ENCODE measurements at regions not wholly inside any gene's neighbourhood (a gene's known extent, or its start where the extent isn't known, plus 50 kb on each side); places are given as distances from the start of the nearest gene placed in this dataset.
"Not testable (repeated sequence)": the region's sequence is repeated elsewhere in the genome, so short reads cannot be mapped to it uniquely, and the experiment has no call there.

DNA sequence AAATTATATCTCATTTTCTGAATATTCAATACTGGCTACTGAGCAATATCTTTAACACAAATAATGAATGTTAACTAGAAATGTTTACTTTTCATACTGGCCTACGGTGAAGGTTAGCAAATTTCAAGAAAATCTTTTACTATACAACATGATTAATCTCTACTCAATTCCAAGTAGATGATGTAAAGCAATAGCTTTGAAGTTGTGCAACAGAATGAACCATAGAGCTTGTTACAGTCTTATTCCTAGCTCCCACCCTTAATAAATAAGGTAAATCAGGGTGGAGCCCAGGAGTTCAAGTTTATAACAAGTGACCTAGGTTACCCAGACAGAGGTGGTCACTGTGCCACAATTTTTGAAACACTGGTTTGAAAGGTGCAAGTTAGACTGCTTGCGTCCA is 1678.1 kb downstream of the KCNT2 start:
- no peak for DNase-seq (ENCODE audit: low spot score)

GRCh38 chr1:194929357-194929756 is 1678.9 kb downstream of the KCNT2 start:
- peak; percentile 51 for DNase-seq (ENCODE audit: low spot score)

DNA sequence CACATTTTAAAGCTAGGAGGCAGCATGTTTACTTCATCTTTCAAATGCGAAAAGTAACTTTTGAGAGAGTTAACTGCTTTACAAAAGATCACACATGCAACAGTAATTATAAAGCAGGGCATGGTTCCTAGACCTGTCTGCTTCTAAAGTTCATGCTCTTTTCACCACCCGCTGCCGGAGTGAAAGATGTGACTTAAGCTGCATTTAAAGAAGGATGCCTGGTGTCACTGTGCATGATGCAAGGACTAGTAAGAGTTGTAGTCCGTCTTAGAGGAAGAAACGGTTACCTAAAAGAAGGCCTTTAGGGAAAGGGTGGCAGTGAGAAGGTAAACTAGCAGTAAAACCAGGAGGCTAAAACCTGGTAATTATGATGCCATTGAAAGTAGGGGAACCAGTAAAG is 1689.1 kb downstream of the KCNT2 start:
- no peak for DNase-seq (ENCODE audit: low spot score)

- no peak for DNase-seq (ENCODE audit: low spot score)
Measured at GRCh38 chr1:194917769-194918168, 1690.5 kb downstream of the KCNT2 start.

GRCh38 chr1:194908643-194909042 is 1699.6 kb downstream of the KCNT2 start:
- DNase-seq (ENCODE audit: low spot score), result no peak

GRCh38 chr1:194903524-194903923 is 1704.7 kb downstream of the KCNT2 start:
- DNase-seq (ENCODE audit: low spot score), result no peak

GRCh38 chr1:194889310-194889709 is 1702.9 kb upstream of the B3GALT2 start:
- DNase-seq (ENCODE audit: low spot score), result no peak

- no peak for DNase-seq (ENCODE audit: low spot score)
Measured at GRCh38 chr1:194870860-194871259, 1684.4 kb upstream of the B3GALT2 start.

GRCh38 chr1:194866153-194866552 is 1679.7 kb upstream of the B3GALT2 start:
- no peak for DNase-seq (ENCODE audit: low spot score)

- no peak for DNase-seq (ENCODE audit: low spot score)
Measured at GRCh38 chr1:194865383-194865782, 1679.0 kb upstream of the B3GALT2 start.

DNA sequence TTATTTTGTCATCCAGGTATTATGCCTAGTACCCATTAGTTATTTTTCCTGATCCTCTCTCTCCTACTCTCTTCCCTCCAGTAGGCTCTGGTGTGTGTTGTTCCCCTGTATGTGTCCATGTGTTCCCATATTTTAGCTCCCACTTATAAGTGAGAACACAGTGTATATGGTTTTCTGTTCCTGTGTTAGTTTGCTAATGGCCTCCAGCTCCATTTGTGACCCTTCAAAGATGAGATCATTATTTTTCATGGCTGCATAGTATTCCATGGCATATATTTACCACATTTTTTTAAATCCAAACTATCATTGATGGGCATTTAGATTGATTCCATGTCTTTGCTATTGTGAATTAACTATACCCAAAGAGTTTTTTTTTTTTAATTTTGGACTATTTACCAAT is 1675.7 kb upstream of the B3GALT2 start:
- DNase-seq (ENCODE audit: low spot score), result no peak

GRCh38 chr1:194860248-194861201 is 1674.1 kb upstream of the B3GALT2 start:
- no peak for DNase-seq (ENCODE audit: low spot score)

DNA sequence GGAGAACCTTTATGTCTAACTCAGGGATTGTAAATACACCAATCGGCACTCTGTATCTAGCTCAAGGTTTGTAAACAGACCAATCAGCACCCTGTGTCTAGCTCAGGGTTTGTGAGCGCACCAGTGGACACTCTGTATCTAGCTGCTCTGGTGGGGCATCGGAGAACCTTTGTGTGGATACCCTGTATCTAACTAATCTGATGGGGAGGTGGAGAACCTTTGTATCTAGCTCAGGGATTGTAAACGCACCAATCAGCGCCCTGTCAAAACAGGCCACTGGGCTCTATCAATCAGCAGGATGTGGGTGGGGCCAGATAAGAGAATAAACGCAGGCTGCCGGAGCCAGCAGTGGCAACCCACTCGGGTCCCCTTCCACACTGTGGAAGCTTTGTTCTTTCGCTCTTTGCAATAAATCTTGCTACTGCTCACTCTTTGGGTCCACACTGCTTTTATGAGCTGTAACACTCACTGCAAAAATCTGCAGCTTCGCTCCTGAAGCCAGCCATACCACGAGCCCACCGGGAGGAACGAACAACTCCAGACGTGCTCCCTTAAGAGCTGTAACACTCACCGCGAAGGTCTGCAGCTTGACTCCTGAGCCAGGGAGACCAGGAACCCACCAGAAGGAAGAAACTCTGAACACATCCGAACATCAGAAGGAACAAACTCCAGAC is 1673.2 kb upstream of the B3GALT2 start:
- not testable (repeated sequence) for DNase-seq (ENCODE audit: low spot score)

DNA sequence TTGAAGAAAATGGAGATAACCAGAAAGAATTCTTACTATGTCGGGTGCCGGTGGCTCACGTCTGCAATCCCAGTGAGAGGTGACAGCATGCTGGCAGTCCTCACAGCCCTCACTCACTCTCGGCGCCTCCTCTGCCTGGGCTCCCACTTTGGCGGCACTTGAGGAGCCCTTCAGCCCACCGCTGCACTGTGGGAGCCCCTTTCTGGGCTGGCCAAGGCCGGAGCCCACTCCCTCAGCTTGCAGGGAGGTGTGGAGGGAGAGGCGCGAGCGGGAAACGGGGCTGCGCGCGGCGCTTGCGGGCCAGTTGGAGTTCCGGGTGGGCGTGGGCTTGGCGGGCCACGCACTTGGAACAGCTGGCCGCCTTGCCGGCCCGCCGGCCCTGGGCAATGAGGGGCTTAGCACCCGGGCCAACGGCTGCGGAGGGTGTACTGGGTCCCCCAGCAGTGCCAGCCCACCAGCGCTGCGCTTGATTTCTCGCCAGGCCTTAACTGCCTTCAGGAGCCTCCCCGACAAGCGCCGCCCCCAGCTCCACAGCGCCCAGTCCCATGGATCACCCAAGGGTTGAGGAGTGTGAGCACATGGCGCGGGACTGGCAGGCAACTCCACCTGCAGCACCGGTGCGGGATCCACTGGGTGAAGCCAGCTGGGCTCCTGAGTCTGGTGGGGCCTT is 1672.5 kb upstream of the B3GALT2 start:
- not testable (repeated sequence) for DNase-seq (ENCODE audit: low spot score)

- no peak for DNase-seq (ENCODE audit: low spot score)
Measured at GRCh38 chr1:194857413-194857812, 1671.0 kb upstream of the B3GALT2 start.

GRCh38 chr1:194848846-194849245 is 1662.4 kb upstream of the B3GALT2 start:
- no peak for DNase-seq (ENCODE audit: low spot score)

DNA sequence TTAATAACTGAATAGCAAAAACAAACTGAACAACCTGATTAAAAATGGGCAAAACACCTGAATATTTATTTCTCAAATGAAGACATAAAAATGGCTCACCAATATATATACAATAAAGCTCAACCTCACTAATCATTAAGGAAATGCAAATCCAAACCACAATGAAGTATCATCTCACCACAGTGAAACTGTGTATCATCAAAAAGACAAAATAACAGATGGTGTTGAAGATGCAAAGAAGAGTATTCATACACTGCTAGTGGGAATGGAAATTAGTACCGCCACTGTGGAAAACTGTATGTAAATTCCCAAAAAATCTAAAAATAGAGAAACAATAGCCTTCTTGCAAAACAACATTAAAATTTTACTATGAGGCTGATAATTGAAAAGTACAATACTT is 1660.1 kb upstream of the B3GALT2 start:
- no peak for DNase-seq (ENCODE audit: low spot score)

- no peak for DNase-seq (ENCODE audit: low spot score)
Measured at GRCh38 chr1:194843077-194843476, 1656.7 kb upstream of the B3GALT2 start.

DNA sequence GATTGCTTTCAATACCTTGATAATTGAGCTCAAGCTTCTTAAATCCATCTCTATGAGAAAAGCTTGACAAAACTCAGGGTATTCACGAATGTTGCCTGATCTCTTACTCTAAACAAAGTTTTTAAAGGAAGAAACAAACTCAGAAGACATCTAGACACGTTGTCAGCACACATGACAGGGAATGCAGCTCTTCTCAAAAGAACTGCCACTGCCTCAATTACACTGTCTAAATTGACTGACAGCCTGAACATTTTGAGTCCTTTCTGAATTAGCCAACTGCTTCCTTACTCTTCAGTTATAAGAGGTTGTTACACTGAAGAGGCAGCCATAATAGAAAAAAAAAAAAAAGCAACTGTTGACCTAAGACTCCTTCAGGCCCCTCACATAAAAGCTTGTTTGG is 1646.7 kb upstream of the B3GALT2 start:
- no peak for DNase-seq (ENCODE audit: low spot score)

GRCh38 chr1:194831595-194831994 is 1645.2 kb upstream of the B3GALT2 start:
- DNase-seq (ENCODE audit: low spot score), result not testable (repeated sequence)

DNA sequence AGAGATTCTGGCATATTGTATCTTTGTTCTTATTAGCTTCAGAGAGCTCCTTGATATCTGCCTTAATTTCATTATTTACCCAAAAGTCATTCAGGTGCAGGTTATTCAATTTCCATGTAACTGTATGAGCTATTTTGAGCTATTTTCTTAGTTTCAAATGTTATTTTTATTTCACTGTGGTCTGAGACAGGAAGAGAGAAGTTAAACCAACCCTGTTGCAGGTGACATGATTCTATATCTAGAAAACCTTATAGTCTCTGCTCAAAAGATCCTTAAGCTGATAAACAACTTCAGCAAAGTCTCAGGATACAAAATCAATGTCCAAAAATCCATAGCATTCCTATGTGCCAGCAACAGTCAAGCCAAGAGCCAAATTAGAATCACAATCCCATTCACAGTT is 1644.0 kb upstream of the B3GALT2 start:
- no peak for DNase-seq (ENCODE audit: low spot score)

DNA sequence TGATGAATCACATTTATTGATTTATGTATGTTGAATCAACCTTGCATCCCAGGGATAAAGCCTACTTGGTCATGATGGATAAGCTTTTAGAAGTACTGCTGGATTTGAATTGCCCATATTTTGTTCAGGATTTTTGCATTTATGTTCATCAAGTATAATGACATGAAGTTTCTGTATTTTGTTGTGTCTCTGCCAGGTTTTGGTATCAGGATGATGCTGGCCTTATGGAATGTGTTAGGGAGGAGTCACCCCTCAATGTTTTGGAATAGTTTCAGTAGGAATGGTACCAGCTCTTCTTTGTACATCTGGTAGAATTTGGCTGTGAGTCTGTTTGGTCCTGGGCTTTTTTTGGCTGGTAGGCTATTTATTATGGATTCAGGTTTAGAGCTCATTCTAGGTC is 1643.1 kb upstream of the B3GALT2 start:
- DNase-seq (ENCODE audit: low spot score), result no peak

Measured in SK-N-DZ (cell line).